ENCODE measurements at regions not wholly inside any gene's neighbourhood (a gene's known extent, or its start where the extent isn't known, plus 50 kb on each side); places are given as distances from the start of the nearest gene placed in this dataset.

- TF ChIP-seq ZBTB20 (CRISPR knock-in tag; IDR thresholded peaks at IDR 0.05; ENCODE audit: borderline replicate concordance, low read depth), result no peak
- no peak for TF ChIP-seq ZNF572 (CRISPR knock-in tag; IDR thresholded peaks at IDR 0.05)
- TF ChIP-seq ZNF598 (CRISPR knock-in tag; IDR thresholded peaks at IDR 0.05; ENCODE audit: borderline replicate concordance), result peak; percentile 54; the same call in 1 of the 2 replicates
- TF ChIP-seq NAIF1 (CRISPR knock-in tag; IDR thresholded peaks at IDR 0.05; ENCODE audit: borderline replicate concordance), result no peak
- TF ChIP-seq JARID2 (CRISPR knock-in tag; IDR thresholded peaks at IDR 0.05; ENCODE audit: insufficient replicate concordance), result no peak
- no peak for TF ChIP-seq ATF7-NPFF (CRISPR knock-in tag; IDR thresholded peaks at IDR 0.05; ENCODE audit: low read depth)
- no peak for TF ChIP-seq ZXDC (CRISPR knock-in tag; IDR thresholded peaks at IDR 0.05)
- TF ChIP-seq CHD4 (IDR thresholded peaks at IDR 0.05; ENCODE audit: borderline replicate concordance, low read length), result no peak
- TF ChIP-seq, protein P1, sequence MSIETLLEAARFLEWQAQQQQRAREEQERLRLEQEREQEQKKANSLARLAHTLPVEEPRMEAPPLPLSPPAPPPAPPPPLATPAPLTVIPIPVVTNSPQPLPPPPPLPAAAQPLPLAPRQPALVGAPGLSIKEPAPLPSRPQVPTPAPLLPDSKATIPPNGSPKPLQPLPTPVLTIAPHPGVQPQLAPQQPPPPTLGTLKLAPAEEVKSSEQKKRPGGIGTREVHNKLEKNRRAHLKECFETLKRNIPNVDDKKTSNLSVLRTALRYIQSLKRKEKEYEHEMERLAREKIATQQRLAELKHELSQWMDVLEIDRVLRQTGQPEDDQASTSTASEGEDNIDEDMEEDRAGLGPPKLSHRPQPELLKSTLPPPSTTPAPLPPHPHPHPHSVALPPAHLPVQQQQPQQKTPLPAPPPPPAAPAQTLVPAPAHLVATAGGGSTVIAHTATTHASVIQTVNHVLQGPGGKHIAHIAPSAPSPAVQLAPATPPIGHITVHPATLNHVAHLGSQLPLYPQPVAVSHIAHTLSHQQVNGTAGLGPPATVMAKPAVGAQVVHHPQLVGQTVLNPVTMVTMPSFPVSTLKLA (IDR thresholded peaks at IDR 0.05), result no peak
- no peak for TF ChIP-seq ZNF207 (IDR thresholded peaks at IDR 0.05; ENCODE audit: borderline replicate concordance)
- TF ChIP-seq SP1 (IDR thresholded peaks at IDR 0.05), result no peak
- TF ChIP-seq SP1 (CRISPR knock-in tag; IDR thresholded peaks at IDR 0.05), result no peak
- TF ChIP-seq POLR2G (IDR thresholded peaks at IDR 0.05; ENCODE audit: low read depth, low read length), result peak; percentile 53
- TF ChIP-seq ZNF550 (CRISPR knock-in tag; IDR thresholded peaks at IDR 0.05; ENCODE audit: borderline replicate concordance), result no peak
- no peak for TF ChIP-seq ISX (CRISPR knock-in tag; conservative IDR thresholded peaks at IDR 0.05)
- no peak for TF ChIP-seq DNMT1 (CRISPR knock-in tag; IDR thresholded peaks at IDR 0.05)
- TF ChIP-seq ZNF24 (IDR thresholded peaks at IDR 0.05), result no peak
- no peak for TF ChIP-seq HHEX (CRISPR knock-in tag; IDR thresholded peaks at IDR 0.05)
- no peak for TF ChIP-seq TBX2 (CRISPR knock-in tag; IDR thresholded peaks at IDR 0.05; ENCODE audit: borderline replicate concordance)
- TF ChIP-seq NFIB (CRISPR knock-in tag; IDR thresholded peaks at IDR 0.05; ENCODE audit: borderline replicate concordance), result no peak
- TF ChIP-seq, protein P2, sequence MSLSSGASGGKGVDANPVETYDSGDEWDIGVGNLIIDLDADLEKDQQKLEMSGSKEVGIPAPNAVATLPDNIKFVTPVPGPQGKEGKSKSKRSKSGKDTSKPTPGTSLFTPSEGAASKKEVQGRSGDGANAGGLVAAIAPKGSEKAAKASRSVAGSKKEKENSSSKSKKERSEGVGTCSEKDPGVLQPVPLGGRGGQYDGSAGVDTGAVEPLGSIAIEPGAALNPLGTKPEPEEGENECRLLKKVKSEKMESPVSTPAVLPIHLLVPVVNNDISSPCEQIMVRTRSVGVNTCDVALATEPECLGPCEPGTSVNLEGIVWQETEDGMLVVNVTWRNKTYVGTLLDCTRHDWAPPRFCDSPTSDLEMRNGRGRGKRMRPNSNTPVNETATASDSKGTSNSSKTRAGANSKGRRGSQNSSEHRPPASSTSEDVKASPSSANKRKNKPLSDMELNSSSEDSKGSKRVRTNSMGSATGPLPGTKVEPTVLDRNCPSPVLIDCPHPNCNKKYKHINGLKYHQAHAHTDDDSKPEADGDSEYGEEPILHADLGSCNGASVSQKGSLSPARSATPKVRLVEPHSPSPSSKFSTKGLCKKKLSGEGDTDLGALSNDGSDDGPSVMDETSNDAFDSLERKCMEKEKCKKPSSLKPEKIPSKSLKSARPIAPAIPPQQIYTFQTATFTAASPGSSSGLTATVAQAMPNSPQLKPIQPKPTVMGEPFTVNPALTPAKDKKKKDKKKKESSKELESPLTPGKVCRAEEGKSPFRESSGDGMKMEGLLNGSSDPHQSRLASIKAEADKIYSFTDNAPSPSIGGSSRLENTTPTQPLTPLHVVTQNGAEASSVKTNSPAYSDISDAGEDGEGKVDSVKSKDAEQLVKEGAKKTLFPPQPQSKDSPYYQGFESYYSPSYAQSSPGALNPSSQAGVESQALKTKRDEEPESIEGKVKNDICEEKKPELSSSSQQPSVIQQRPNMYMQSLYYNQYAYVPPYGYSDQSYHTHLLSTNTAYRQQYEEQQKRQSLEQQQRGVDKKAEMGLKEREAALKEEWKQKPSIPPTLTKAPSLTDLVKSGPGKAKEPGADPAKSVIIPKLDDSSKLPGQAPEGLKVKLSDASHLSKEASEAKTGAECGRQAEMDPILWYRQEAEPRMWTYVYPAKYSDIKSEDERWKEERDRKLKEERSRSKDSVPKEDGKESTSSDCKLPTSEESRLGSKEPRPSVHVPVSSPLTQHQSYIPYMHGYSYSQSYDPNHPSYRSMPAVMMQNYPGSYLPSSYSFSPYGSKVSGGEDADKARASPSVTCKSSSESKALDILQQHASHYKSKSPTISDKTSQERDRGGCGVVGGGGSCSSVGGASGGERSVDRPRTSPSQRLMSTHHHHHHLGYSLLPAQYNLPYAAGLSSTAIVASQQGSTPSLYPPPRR (CRISPR knock-in tag; IDR thresholded peaks at IDR 0.05; ENCODE audit: borderline replicate concordance), result no peak
- TF ChIP-seq ZNF850 (CRISPR knock-in tag; conservative IDR thresholded peaks at IDR 0.05), result no peak
These were observed 149.3 kb upstream of the SHH start (continued) for GRCh38 chr7:155961241-155962190.

All from HepG2 (cell line).